ENCODE measurements at regions not wholly inside any gene's neighbourhood (a gene's known extent, or its start where the extent isn't known, plus 50 kb on each side); places are given as distances from the start of the nearest gene placed in this dataset.

DNA sequence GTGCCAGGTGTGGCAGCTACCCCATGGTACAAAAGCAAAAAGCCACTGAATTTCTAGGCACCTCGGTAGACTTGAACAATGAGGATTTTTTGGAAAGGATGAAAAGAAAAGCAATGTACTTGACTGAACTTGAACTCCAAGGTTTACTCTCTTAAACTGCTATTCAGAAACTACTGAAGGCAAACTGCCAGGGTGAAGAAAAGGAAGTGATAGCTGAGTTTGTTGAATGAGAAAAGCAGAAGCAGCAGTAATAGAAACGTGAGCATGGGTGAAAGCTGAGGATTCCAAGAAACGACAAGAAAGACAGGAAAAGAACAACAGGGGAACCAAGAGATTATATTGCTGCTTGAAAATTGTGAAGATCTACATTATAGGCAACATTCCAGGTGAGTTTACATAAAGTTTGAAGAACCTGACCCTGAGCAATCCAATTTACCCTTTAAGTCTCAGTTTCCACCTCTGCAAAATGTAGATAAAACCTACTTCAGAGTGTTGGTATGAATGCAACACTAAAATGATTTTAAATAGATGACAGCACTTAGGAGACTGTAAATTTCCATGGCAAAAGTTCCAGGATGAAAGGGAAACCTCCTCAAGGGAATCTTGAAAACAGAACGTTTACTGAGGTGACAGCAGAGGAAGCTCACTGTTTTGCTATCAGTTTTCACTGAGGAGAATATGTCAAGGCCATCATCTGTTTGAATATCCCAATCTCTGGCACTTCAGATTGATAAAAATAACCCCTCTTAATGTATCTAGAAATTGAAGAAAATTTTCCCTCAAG is 245.8 kb downstream of the SPATA31D1 start:
- TF ChIP-seq EZH2phosphoT487 (IDR thresholded peaks at IDR 0.05; ENCODE audit: borderline replicate concordance, low read length) = no peak
- TF ChIP-seq, protein P1, sequence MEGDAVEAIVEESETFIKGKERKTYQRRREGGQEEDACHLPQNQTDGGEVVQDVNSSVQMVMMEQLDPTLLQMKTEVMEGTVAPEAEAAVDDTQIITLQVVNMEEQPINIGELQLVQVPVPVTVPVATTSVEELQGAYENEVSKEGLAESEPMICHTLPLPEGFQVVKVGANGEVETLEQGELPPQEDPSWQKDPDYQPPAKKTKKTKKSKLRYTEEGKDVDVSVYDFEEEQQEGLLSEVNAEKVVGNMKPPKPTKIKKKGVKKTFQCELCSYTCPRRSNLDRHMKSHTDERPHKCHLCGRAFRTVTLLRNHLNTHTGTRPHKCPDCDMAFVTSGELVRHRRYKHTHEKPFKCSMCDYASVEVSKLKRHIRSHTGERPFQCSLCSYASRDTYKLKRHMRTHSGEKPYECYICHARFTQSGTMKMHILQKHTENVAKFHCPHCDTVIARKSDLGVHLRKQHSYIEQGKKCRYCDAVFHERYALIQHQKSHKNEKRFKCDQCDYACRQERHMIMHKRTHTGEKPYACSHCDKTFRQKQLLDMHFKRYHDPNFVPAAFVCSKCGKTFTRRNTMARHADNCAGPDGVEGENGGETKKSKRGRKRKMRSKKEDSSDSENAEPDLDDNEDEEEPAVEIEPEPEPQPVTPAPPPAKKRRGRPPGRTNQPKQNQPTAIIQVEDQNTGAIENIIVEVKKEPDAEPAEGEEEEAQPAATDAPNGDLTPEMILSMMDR (IDR thresholded peaks at IDR 0.05; ENCODE audit: low read depth, low read length, poor library complexity, severe bottlenecking) = no peak

Measured in DOHH2 (cell line).